ENCODE measurements at regions not wholly inside any gene's neighbourhood (a gene's known extent, or its start where the extent isn't known, plus 50 kb on each side); places are given as distances from the start of the nearest gene placed in this dataset.

GRCh38 chr4:84291969-84292368 is 207.1 kb downstream of the NKX6-1 start:
- Mint-ChIP-seq H3K36me3 (ENCODE audit: unreplicated experiment) (no peaks in the 10 kb centered on the region), H3K9me3 (ENCODE audit: unreplicated experiment) (peaks cover 19% of the 10 kb centered on the region), H3K27ac (ENCODE audit: unreplicated experiment) (no peak overlapping the region), H3K27me3 (ENCODE audit: unreplicated experiment) (no peaks in the 10 kb centered on the region), H3K4me1 (ENCODE audit: unreplicated experiment) (no peaks in the 10 kb centered on the region), H3K4me3 (ENCODE audit: unreplicated experiment) (no peak overlapping the region)
- no peak for TF ChIP-seq CTCF (IDR thresholded peaks at IDR 0.05)
- no peak for DNase-seq (ENCODE audit: extremely low spot score, unreplicated experiment)

- Mint-ChIP-seq H3K9me3 (ENCODE audit: unreplicated experiment) (peaks cover 21% of the 10 kb centered on the region), H3K36me3 (ENCODE audit: unreplicated experiment) (no peaks in the 10 kb centered on the region), H3K4me1 (ENCODE audit: unreplicated experiment) (no peaks in the 10 kb centered on the region), H3K27me3 (ENCODE audit: unreplicated experiment) (no peaks in the 10 kb centered on the region), H3K4me3 (ENCODE audit: unreplicated experiment) (no peak overlapping the region), H3K27ac (ENCODE audit: unreplicated experiment) (no peak overlapping the region)
- TF ChIP-seq CTCF (IDR thresholded peaks at IDR 0.05) = no peak
- no peak for DNase-seq (ENCODE audit: extremely low spot score, unreplicated experiment)
Measured at GRCh38 chr4:84286048-84286447, 213.0 kb downstream of the NKX6-1 start.

- DNase-seq (ENCODE audit: extremely low spot score, unreplicated experiment) = no peak
- no peak for TF ChIP-seq CTCF (IDR thresholded peaks at IDR 0.05)
- H3K27ac Mint-ChIP-seq (ENCODE audit: unreplicated experiment) = no peak overlapping the region
Measured at GRCh38 chr4:84279678-84280077, 219.4 kb downstream of the NKX6-1 start.

GRCh38 chr4:84277923-84278322 is 221.2 kb downstream of the NKX6-1 start:
- no peaks in the 10 kb centered on the region for H3K36me3 Mint-ChIP-seq (ENCODE audit: unreplicated experiment)
- no peak overlapping the region for H3K27ac Mint-ChIP-seq (ENCODE audit: unreplicated experiment)
- no peaks in the 10 kb centered on the region for H3K4me1 Mint-ChIP-seq (ENCODE audit: unreplicated experiment)
- DNase-seq (ENCODE audit: extremely low spot score, unreplicated experiment) = no peak
- no peaks in the 10 kb centered on the region for H3K9me3 Mint-ChIP-seq (ENCODE audit: unreplicated experiment)
- H3K4me3 Mint-ChIP-seq (ENCODE audit: unreplicated experiment) = no peak overlapping the region
- H3K27me3 Mint-ChIP-seq (ENCODE audit: unreplicated experiment) = no peaks in the 10 kb centered on the region
- no peak for TF ChIP-seq CTCF (IDR thresholded peaks at IDR 0.05)

More at GRCh38 chr4:84279678-84280077, 219.4 kb downstream of the NKX6-1 start:
- no peaks in the 10 kb centered on the region for H3K9me3 Mint-ChIP-seq (ENCODE audit: unreplicated experiment)
- H3K4me1 Mint-ChIP-seq (ENCODE audit: unreplicated experiment) = no peaks in the 10 kb centered on the region
- H3K36me3 Mint-ChIP-seq (ENCODE audit: unreplicated experiment) = no peaks in the 10 kb centered on the region
- H3K27me3 Mint-ChIP-seq (ENCODE audit: unreplicated experiment) = no peaks in the 10 kb centered on the region
- H3K4me3 Mint-ChIP-seq (ENCODE audit: unreplicated experiment) = no peak overlapping the region

GRCh38 chr4:84276752-84277151 is 222.3 kb downstream of the NKX6-1 start:
- TF ChIP-seq CTCF (IDR thresholded peaks at IDR 0.05) = no peak
- no peak for DNase-seq (ENCODE audit: extremely low spot score, unreplicated experiment)

More at GRCh38 chr4:84276752-84277151, 222.3 kb downstream of the NKX6-1 start:
- H3K27me3 Mint-ChIP-seq (ENCODE audit: unreplicated experiment) = no peaks in the 10 kb centered on the region
- H3K4me1 Mint-ChIP-seq (ENCODE audit: unreplicated experiment) = no peaks in the 10 kb centered on the region
- H3K9me3 Mint-ChIP-seq (ENCODE audit: unreplicated experiment) = no peaks in the 10 kb centered on the region
- H3K36me3 Mint-ChIP-seq (ENCODE audit: unreplicated experiment) = no peaks in the 10 kb centered on the region
- H3K4me3 Mint-ChIP-seq (ENCODE audit: unreplicated experiment) = no peak overlapping the region
- no peak overlapping the region for H3K27ac Mint-ChIP-seq (ENCODE audit: unreplicated experiment)
